ENCODE measurements at regions not wholly inside any gene's neighbourhood (a gene's known extent, or its start where the extent isn't known, plus 50 kb on each side); places are given as distances from the start of the nearest gene placed in this dataset.

GRCh38 chr2:41879235-41879916 lies 168.4 kb upstream of the PKDCC start:
- Histone ChIP-seq H3K4me2 (replicated peaks; ENCODE audit: extremely low read depth, low read length, poor library complexity, severe bottlenecking) (no peak overlapping the region), H3K36me3 (replicated peaks in 1 of 2; ENCODE audit: control insufficient read depth in 1 of 2, insufficient read depth in 2 of 2, low read length in 2 of 2) (no peaks in the 10 kb centered on the region), H3K4me3 (replicated peaks in 1 of 3; ENCODE audit: low read depth in 2 of 3, low read length in 3 of 3) (no peak overlapping the region), H4K20me1 (ENCODE audit: insufficient read depth, low read length) (no peaks in the 10 kb centered on the region), H3K9ac (ENCODE audit: insufficient read depth, low read length, poor library complexity, severe bottlenecking) (no peak overlapping the region), H3K27me3 (ENCODE audit: control insufficient read depth in 2 of 2, insufficient read depth in 2 of 2, low read length in 2 of 2) (no peaks in the 10 kb centered on the region), H3K27ac (ENCODE audit: low read depth in 1 of 2, low read length in 2 of 2) (no peak overlapping the region), H2AFZ (ENCODE audit: insufficient read depth, low read depth, low read length, poor library complexity, severe bottlenecking) (peak overlapping the region; percentile 8), H3K9me3 (replicated peaks in 1 of 2; ENCODE audit: control insufficient read depth in 1 of 2, insufficient read depth in 1 of 2, low read length in 2 of 2) (no peaks in the 10 kb centered on the region), H3K79me2 (ENCODE audit: insufficient read depth, low read length) (no peaks in the 10 kb centered on the region), H3K4me1 (ENCODE audit: control insufficient read depth in 1 of 2, insufficient read depth in 2 of 2, low read length in 2 of 2) (no peaks in the 10 kb centered on the region)
- intact Hi-C loops (cut with micrococcal nuclease) = no loop called here
- DNase-seq = no peak
- Mint-ChIP-seq H3K4me1 (peaks cover 4% of the 10 kb centered on the region), H3K4me3 (no peak overlapping the region), H3K9me3 (no peaks in the 10 kb centered on the region), H3K27ac (no peak overlapping the region), H3K27me3 (ENCODE audit: low read depth in 3 of 3) (peaks cover 0 to 11% (median 7%) of the 10 kb centered on the region in 3 donors), H3K36me3 (no peaks in the 10 kb centered on the region)
- TF ChIP-seq CTCF (IDR thresholded peaks at IDR 0.05) = no peak
- 9% methylated on average over 7 of the region's 10 CpGs for WGBS (ENCODE audit: insufficient coverage)

DNA sequence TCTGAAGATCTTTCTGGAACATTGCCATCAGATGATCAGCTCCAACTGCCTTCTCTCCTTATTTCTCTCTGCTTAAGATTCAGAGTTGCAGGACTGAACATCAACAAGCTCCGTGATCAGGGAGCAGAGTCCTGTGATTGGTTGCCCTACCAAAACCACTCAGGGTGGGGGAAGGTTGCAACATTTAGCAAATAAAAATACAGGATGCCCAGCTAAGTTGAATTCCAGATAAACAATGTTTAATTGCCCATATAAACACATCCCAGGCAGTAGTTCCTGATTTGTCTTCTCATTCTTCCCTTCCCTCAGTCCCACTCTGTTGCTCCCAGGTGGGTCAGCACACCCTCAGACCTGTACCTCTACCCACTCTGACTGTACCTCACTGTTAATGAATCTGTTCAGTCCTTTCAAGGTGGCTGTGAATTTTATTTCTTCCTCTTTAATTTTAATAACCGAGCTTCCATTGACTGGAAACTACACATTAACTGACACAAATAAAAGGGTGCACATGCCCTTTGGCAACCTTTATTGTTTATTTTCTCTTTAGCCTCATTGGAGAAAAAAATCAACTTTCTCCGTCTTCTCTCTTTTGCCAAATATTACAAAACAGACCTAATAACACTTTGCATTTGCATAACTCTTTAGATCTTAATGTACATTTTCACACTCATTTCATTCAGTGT lies 167.1 kb upstream of the PKDCC start:
- Histone ChIP-seq H3K4me1 (ENCODE audit: control insufficient read depth in 1 of 2, insufficient read depth in 2 of 2, low read length in 2 of 2) (no peaks in the 10 kb centered on the region), H3K27ac (ENCODE audit: low read depth in 1 of 2, low read length in 2 of 2) (no peak overlapping the region), H3K36me3 (replicated peaks in 1 of 2; ENCODE audit: control insufficient read depth in 1 of 2, insufficient read depth in 2 of 2, low read length in 2 of 2) (no peaks in the 10 kb centered on the region), H3K4me2 (replicated peaks; ENCODE audit: extremely low read depth, low read length, poor library complexity, severe bottlenecking) (no peak overlapping the region), H3K9ac (ENCODE audit: insufficient read depth, low read length, poor library complexity, severe bottlenecking) (no peak overlapping the region), H3K79me2 (ENCODE audit: insufficient read depth, low read length) (no peaks in the 10 kb centered on the region), H3K27me3 (ENCODE audit: control insufficient read depth in 2 of 2, insufficient read depth in 2 of 2, low read length in 2 of 2) (no peaks in the 10 kb centered on the region), H3K9me3 (replicated peaks in 1 of 2; ENCODE audit: control insufficient read depth in 1 of 2, insufficient read depth in 1 of 2, low read length in 2 of 2) (no peaks in the 10 kb centered on the region), H3K4me3 (replicated peaks in 1 of 3; ENCODE audit: low read depth in 2 of 3, low read length in 3 of 3) (no peak overlapping the region), H2AFZ (ENCODE audit: insufficient read depth, low read depth, low read length, poor library complexity, severe bottlenecking) (no peak overlapping the region), H4K20me1 (ENCODE audit: insufficient read depth, low read length) (no peaks in the 10 kb centered on the region)
- peaks cover 4% of the 10 kb centered on the region for H3K4me1 Mint-ChIP-seq
- no peaks in the 10 kb centered on the region for H3K36me3 Mint-ChIP-seq
- H3K4me3 Mint-ChIP-seq = no peak overlapping the region
- peaks cover 3 to 11% (median 7%) of the 10 kb centered on the region in 3 donors for H3K27me3 Mint-ChIP-seq (ENCODE audit: low read depth in 3 of 3)
- DNase-seq = no peak
- intact Hi-C loops (cut with micrococcal nuclease) = no loop called here
- H3K27ac Mint-ChIP-seq = no peak overlapping the region
- TF ChIP-seq CTCF (IDR thresholded peaks at IDR 0.05) = no peak
- WGBS (ENCODE audit: insufficient coverage) = no CpG with 5 or more reads among the region's 3 CpGs
- H3K9me3 Mint-ChIP-seq = peaks cover 0 to 1% (median 0%) of the 10 kb centered on the region in 7 donors
